MM.1S (cell line): ENCODE measurements at regions not wholly inside any gene's neighbourhood (a gene's known extent, or its start where the extent isn't known, plus 50 kb on each side); places are given as distances from the start of the nearest gene placed in this dataset.

Experiments used
- DNase-seq: peaks from one replicate; pipeline ENCODE4 v3.0.0-alpha.2; 2015
- H2AFZ ChIP-seq: fragments of 300-600 bp; sonication (generic); 2 replicates; pipeline ENCODE4 v1.6.0; 2016; ENCODE audit warnings: antibody characterized with exemption, low read length
- H3F3A ChIP-seq: fragments of 300-600 bp; sonication (generic); 2 replicates; pipeline ENCODE4 v1.6.1; 2016; ENCODE audit warnings: mild to moderate bottlenecking, antibody characterized with exemption, low read length, moderate library complexity, mixed read lengths; ENCODE audit not compliant: insufficient read depth
- H3K27ac ChIP-seq: fragments of 300-600 bp; sonication (generic); 2 replicates; pipeline ENCODE4 v1.5.1; 2016; ENCODE audit warnings: mild to moderate bottlenecking, low read length
- H3K27me3 ChIP-seq: fragments of 300-600 bp; sonication (generic); replicated peaks from 2 replicates; pipeline ENCODE4 v1.6.0; 2016; ENCODE audit warnings: low read length; ENCODE audit not compliant: insufficient read depth
- H3K36me3 ChIP-seq: fragments of 300-600 bp; sonication (generic); replicated peaks from 2 replicates; pipeline ENCODE4 v1.6.1; 2016; ENCODE audit warnings: mild to moderate bottlenecking, low read length, mixed read lengths; ENCODE audit not compliant: insufficient read depth
- H3K4me1 ChIP-seq: fragments of 300-600 bp; sonication (generic); 2 replicates; pipeline ENCODE4 v1.6.1; 2016; ENCODE audit warnings: low read length, mixed read lengths
- H3K4me2 ChIP-seq: fragments of 300-600 bp; sonication (generic); 2 replicates; pipeline ENCODE4 v1.6.0; 2016; ENCODE audit warnings: low read depth, low read length
- H3K4me3 ChIP-seq: fragments of 300-600 bp; sonication (generic); 2 replicates; pipeline ENCODE4 v1.5.1; 2016; ENCODE audit warnings: low read length, mixed read lengths
- H3K79me2 ChIP-seq: fragments of 300-600 bp; sonication (generic); 2 replicates; pipeline ENCODE4 v1.6.1; 2016; ENCODE audit warnings: mixed run types, low read length, mixed read lengths
- H3K9ac ChIP-seq: fragments of 300-600 bp; sonication (generic); 2 replicates; pipeline ENCODE4 v1.6.1; 2016; ENCODE audit warnings: low read length, mixed read lengths
- H3K9me2 ChIP-seq: fragments of 300-600 bp; sonication (generic); replicated peaks from 2 replicates; pipeline ENCODE4 v1.6.1; 2016; ENCODE audit warnings: mild to moderate bottlenecking, low read length, mixed read lengths; ENCODE audit not compliant: insufficient read depth
- H3K9me3 ChIP-seq: fragments of 300-600 bp; sonication (generic); replicated peaks from 2 replicates; pipeline ENCODE4 v1.6.1; 2016; ENCODE audit warnings: mild to moderate bottlenecking, low read length, mixed read lengths; ENCODE audit not compliant: insufficient read depth
- H4K20me1 ChIP-seq: fragments of 300-600 bp; sonication (generic); 2 replicates; pipeline ENCODE4 v1.6.1; 2016; ENCODE audit warnings: mild to moderate bottlenecking, low read length, moderate library complexity, mixed read lengths; ENCODE audit not compliant: insufficient read depth
- CTCF ChIP-seq: fragments of 300-600 bp; sonication (generic); IDR thresholded peaks from 2 replicates; pipeline ENCODE4 v1.5.1; 2016; ENCODE audit warnings: antibody characterized with exemption, low read length, mixed read lengths
- EZH2 ChIP-seq: fragments of 300-600 bp; sonication (generic); optimal IDR thresholded peaks from 2 replicates; pipeline ENCODE3; 2017; ENCODE audit warnings: low read depth, mild to moderate bottlenecking, antibody characterized with exemption, low read length, mixed read lengths
- EZH2phosphoT487 ChIP-seq: fragments of 300-600 bp; sonication (generic); IDR thresholded peaks from 2 replicates; pipeline ENCODE4 v1.6.1; 2018; ENCODE audit warnings: antibody characterized with exemption, low read length

DNA sequence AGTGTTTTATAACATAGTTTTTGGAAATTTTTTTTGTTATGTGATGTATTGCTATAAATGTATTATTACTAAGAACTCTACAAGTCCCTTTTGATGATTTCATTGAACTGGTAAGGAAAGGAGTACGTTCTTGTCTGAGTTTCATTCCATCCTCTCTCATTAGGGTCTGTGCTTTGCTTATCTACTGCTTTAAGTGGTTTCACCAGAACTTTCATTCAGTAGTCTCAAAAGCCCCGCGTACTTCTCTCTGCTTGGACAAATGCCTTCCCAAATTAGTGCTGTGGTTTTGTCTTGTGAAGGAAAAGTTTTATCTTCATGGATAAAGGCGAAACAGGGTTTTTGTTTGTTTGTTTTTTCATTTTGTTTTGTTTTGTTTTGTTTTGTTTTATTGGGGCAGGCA lies 469.8 kb upstream of the WWC1 start:
- Histone ChIP-seq H3K4me2 (no peak overlapping the region), H3K27me3 (no peaks in the 10 kb centered on the region), H3K4me1 (no peaks in the 10 kb centered on the region), H3K9me2 (no peaks in the 10 kb centered on the region), H3K9me3 (no peaks in the 10 kb centered on the region), H2AFZ (no peak overlapping the region), H3K27ac (no peak overlapping the region), H3K4me3 (no peak overlapping the region), H3K9ac (no peak overlapping the region), H3F3A (no peaks in the 10 kb centered on the region), H3K79me2 (no peaks in the 10 kb centered on the region), H3K36me3 (no peaks in the 10 kb centered on the region), H4K20me1 (no peaks in the 10 kb centered on the region)
- DNase-seq, result no peak
- TF ChIP-seq EZH2phosphoT487 (no peak), EZH2 (no peak), CTCF (no peak)

DNA sequence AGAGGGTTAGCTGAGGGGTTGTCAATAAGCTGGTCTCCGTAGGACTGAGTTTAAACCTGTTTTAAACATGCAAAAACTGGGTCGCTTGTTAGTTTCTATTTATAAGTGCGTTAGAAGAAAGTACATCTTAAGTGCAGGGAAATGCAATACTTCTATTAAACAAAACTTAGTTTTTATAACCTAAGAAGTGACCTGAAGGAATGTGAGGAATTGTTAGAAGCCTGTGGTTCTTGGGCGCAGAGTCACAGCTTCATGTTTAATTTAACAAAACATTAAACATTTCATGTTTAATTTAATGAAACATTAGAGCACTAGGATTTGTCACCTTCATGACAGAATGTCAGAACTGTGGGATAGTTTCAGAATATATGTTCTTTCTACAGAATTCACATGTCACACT lies 469.2 kb upstream of the WWC1 start:
- H3K9me3 ChIP-seq, result no peaks in the 10 kb centered on the region
- no peak for TF ChIP-seq EZH2
- TF ChIP-seq CTCF, result no peak
- TF ChIP-seq EZH2phosphoT487, result no peak
- no peaks in the 10 kb centered on the region for H3K36me3 ChIP-seq
- no peaks in the 10 kb centered on the region for H3K79me2 ChIP-seq
- H3K27ac ChIP-seq, result no peak overlapping the region
- no peaks in the 10 kb centered on the region for H3F3A ChIP-seq
- H3K4me3 ChIP-seq, result no peak overlapping the region
- no peak overlapping the region for H2AFZ ChIP-seq
- no peak overlapping the region for H3K4me2 ChIP-seq
- H3K9ac ChIP-seq, result no peak overlapping the region
- H4K20me1 ChIP-seq, result no peaks in the 10 kb centered on the region
- H3K4me1 ChIP-seq, result no peaks in the 10 kb centered on the region
- no peaks in the 10 kb centered on the region for H3K27me3 ChIP-seq
- DNase-seq, result no peak
- H3K9me2 ChIP-seq, result no peaks in the 10 kb centered on the region

GRCh38 chr5:167823405-167823804 lies 468.0 kb upstream of the WWC1 start:
- no peaks in the 10 kb centered on the region for H4K20me1 ChIP-seq
- DNase-seq, result no peak
- H3K9ac ChIP-seq, result no peak overlapping the region
- no peak overlapping the region for H2AFZ ChIP-seq
- H3K4me2 ChIP-seq, result no peak overlapping the region
- no peaks in the 10 kb centered on the region for H3K79me2 ChIP-seq
- TF ChIP-seq EZH2phosphoT487 (no peak), EZH2 (no peak), CTCF (no peak)
- H3K36me3 ChIP-seq, result no peaks in the 10 kb centered on the region
- no peaks in the 10 kb centered on the region for H3K27me3 ChIP-seq
- H3K9me2 ChIP-seq, result no peaks in the 10 kb centered on the region
- H3K4me1 ChIP-seq, result no peaks in the 10 kb centered on the region
- no peak overlapping the region for H3K27ac ChIP-seq
- no peak overlapping the region for H3K4me3 ChIP-seq
- H3F3A ChIP-seq, result no peaks in the 10 kb centered on the region
- no peaks in the 10 kb centered on the region for H3K9me3 ChIP-seq
